Upper lobe of right lung (tissue), 1 donor: ENCODE measurements at regions not wholly inside any gene's neighbourhood (a gene's known extent, or its start where the extent isn't known, plus 50 kb on each side); places are given as distances from the start of the nearest gene placed in this dataset.
"Not testable (repeated sequence)": the region's sequence is repeated elsewhere in the genome, so short reads cannot be mapped to it uniquely, and the experiment has no call there.

Experiments used
- ATAC-seq: fragments of 200-7000 bp; cut with Tn5 transposase; one replicate; pipeline ENCODE4 v1.9.1; 2020; ENCODE audit warnings: mild to moderate bottlenecking, moderate library complexity
- DNase-seq: peaks from one replicate; pipeline ENCODE4 v3.0.0-alpha.2; 2020
- H3K27ac ChIP-seq: fragments of 200-600 bp; one replicate; pipeline ENCODE4 v1.8.0; 2022
- H3K27me3 ChIP-seq: fragments of 200-600 bp; one replicate; pipeline ENCODE4 v1.8.0; 2022; ENCODE audit warnings: mild to moderate bottlenecking
- H3K36me3 ChIP-seq: fragments of 200-600 bp; one replicate; pipeline ENCODE4 v1.8.0; 2022
- H3K4me1 ChIP-seq: fragments of 200-600 bp; one replicate; pipeline ENCODE4 v1.8.0; 2022
- H3K4me3 ChIP-seq: fragments of 200-600 bp; one replicate; pipeline ENCODE4 v1.8.0; 2022; ENCODE audit warnings: mild to moderate bottlenecking
- H3K9me3 ChIP-seq: fragments of 200-600 bp; one replicate; pipeline ENCODE4 v1.8.0; 2022
- intact Hi-C: fragments of 100-400 bp; cut with DNase I; formaldehyde crosslinking; loops from one replicate; pipeline ENCODE4 v1.11.0; 2022
- TF ChIP-seq, protein P1 (sequence below): fragments of 200-600 bp; IDR thresholded peaks from one replicate; pipeline ENCODE4 v1.8.0; 2022; ENCODE audit warnings: antibody characterized with exemption
- donor health status: DM: no; HTN: yes; CAD: no; lungs with severe emphysema.

GRCh38 chr6:4474810-4475209, 301.4 kb upstream of the CDYL start:
- no peak for ATAC-seq
- no peak overlapping the region for H3K27ac ChIP-seq
- no peaks in the 10 kb centered on the region for H3K9me3 ChIP-seq
- DNase-seq, result no peak
- TF ChIP-seq, protein P1, sequence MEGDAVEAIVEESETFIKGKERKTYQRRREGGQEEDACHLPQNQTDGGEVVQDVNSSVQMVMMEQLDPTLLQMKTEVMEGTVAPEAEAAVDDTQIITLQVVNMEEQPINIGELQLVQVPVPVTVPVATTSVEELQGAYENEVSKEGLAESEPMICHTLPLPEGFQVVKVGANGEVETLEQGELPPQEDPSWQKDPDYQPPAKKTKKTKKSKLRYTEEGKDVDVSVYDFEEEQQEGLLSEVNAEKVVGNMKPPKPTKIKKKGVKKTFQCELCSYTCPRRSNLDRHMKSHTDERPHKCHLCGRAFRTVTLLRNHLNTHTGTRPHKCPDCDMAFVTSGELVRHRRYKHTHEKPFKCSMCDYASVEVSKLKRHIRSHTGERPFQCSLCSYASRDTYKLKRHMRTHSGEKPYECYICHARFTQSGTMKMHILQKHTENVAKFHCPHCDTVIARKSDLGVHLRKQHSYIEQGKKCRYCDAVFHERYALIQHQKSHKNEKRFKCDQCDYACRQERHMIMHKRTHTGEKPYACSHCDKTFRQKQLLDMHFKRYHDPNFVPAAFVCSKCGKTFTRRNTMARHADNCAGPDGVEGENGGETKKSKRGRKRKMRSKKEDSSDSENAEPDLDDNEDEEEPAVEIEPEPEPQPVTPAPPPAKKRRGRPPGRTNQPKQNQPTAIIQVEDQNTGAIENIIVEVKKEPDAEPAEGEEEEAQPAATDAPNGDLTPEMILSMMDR, result no peak
- no peaks in the 10 kb centered on the region for H3K36me3 ChIP-seq
- no peaks in the 10 kb centered on the region for H3K27me3 ChIP-seq
- intact Hi-C loops, result no loop called here
- no peaks in the 10 kb centered on the region for H3K4me1 ChIP-seq
- H3K4me3 ChIP-seq, result no peak overlapping the region

DNA sequence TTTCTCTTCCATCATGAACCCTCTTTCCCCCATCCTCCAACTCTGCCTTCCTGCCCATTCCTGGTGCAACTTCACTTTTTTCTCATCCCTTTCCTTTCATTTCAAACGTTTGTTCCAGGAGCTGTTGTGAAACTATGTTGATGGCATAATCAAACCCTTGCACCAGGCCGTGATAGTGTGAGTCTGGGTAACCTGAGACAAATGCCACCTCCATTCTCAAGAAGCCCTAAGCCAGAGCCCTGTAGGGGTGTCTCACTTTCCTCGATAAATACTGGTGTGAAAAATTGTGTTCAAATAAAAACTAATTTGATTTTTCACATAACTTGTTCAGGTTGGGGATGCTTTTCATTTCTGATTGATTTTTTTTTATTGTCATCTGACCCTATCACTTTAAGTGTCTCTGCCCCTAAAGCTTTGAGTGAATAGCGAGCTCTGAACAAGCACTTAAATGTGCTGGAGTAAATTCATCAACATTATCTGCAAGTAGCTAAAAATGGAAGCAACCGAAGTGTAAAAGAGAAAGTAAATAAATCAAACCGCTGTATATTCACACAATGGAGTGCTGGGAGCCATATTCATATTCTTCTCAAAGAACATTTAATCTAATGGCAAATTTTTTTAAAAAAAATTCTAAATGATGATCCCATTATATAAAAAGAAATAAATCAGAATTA, 303.1 kb upstream of the CDYL start:
- no peaks in the 10 kb centered on the region for H3K4me1 ChIP-seq
- H3K9me3 ChIP-seq, result no peaks in the 10 kb centered on the region
- DNase-seq (no peak), ATAC-seq (no peak)
- no peaks in the 10 kb centered on the region for H3K36me3 ChIP-seq
- H3K4me3 ChIP-seq, result no peak overlapping the region
- H3K27me3 ChIP-seq, result no peaks in the 10 kb centered on the region
- TF ChIP-seq, protein P1, result no peak
- H3K27ac ChIP-seq, result no peak overlapping the region
- intact Hi-C loops, result no loop called here

GRCh38 chr6:4472222-4472621, 304.0 kb upstream of the CDYL start:
- ATAC-seq (no peak), DNase-seq (no peak)
- H3K27me3 ChIP-seq, result no peaks in the 10 kb centered on the region
- no peaks in the 10 kb centered on the region for H3K36me3 ChIP-seq
- H3K4me1 ChIP-seq, result no peaks in the 10 kb centered on the region
- no peak overlapping the region for H3K4me3 ChIP-seq
- no peak overlapping the region for H3K27ac ChIP-seq
- H3K9me3 ChIP-seq, result no peaks in the 10 kb centered on the region
- TF ChIP-seq, protein P1, result no peak
- intact Hi-C loops, result no loop called here

- H3K4me1 ChIP-seq, ATAC-seq, H3K27ac ChIP-seq, DNase-seq, intact Hi-C loops, H3K36me3 ChIP-seq, H3K9me3 ChIP-seq, H3K27me3 ChIP-seq, H3K4me3 ChIP-seq: not testable (repeated sequence)
Observed at GRCh38 chr6:4471515-4471914, 304.7 kb upstream of the CDYL start.

DNA sequence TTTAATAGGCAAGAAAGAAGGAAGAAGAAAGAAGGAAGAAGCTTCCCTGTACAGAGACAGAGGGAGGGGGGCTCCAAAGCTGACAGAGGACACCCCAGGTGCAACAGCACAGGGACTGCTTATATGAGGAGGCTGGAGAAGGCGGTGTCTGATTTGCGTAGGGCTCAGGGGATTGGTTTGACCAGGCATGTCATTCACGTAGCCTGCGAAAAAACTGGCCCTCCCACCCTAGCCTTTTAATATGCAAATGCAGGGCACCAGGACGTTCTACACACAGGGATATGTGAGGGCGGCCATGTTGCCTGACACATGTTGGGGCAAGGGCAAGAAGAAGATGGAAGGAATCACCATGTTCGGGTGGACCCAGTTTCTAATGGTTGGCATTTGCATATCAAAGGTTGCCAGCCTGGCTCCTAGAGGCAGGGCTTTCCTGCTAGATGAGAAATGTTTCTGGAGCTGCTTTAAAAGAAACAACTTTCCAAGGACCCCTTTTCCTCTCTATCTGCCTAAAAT, 305.4 kb upstream of the CDYL start:
- Histone ChIP-seq H3K4me1 (peaks cover 5% of the 10 kb centered on the region), H3K4me3 (no peak overlapping the region), H3K9me3 (no peaks in the 10 kb centered on the region), H3K36me3 (no peaks in the 10 kb centered on the region), H3K27ac (no peak overlapping the region), H3K27me3 (no peaks in the 10 kb centered on the region)
- TF ChIP-seq, protein P1, result no peak
- intact Hi-C loops, result no loop called here
- ATAC-seq (no peak), DNase-seq (no peak)

DNA sequence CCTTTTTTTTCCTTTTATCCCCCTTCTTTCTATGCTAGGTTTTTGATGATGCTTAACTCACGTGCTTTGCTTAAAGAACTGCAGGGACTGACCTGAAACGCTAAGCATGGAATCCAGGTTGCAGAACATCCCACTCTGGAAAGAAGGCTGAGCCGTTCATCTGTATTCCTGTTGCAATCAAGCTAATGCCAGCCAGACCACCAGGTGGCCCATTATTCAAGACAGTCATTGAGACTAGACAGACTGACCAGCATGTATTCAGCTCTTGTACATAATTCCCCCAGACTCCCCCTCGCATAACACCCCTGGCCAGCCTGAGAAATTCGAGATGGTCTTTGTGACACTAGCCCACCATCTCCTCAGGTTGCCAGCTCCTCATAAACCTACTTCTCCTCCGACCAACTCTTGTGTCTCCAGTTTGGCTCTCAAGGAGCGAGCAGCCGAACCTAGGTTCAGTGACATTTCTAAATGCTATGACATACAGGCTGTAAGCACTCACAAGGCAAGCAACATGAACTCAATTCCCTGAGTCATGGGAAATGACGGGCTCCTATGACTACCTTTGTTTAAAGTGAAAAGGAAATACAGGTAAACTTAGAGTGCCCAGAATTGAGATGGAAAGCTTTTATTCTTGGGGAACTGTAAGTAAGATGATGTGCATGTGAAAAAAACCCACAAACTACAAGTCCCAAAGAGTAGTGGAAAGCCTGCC, 309.3 kb upstream of the CDYL start:
- intact Hi-C loops, result no loop called here
- Histone ChIP-seq H3K4me3 (no peak overlapping the region), H3K27me3 (no peaks in the 10 kb centered on the region), H3K36me3 (no peaks in the 10 kb centered on the region), H3K9me3 (no peaks in the 10 kb centered on the region), H3K27ac (no peak overlapping the region), H3K4me1 (peaks cover 5% of the 10 kb centered on the region)
- TF ChIP-seq, protein P1, result no peak
- ATAC-seq (no peak), DNase-seq (no peak)
